AG04449 (cell line): ENCODE measurements at regions not wholly inside any gene's neighbourhood (a gene's known extent, or its start where the extent isn't known, plus 50 kb on each side); places are given as distances from the start of the nearest gene placed in this dataset.

Experiments used
- CTCF ChIA-PET: fragments of 350-600 bp; formaldehyde crosslinking; extraction: SDS; loops from one replicate; lab custom pipeline; 2021; ENCODE audit warnings: antibody characterized with exemption; lab: Yijun Ruan, JAX
- POLR2A ChIA-PET: fragments of 400-600, 350-600 bp; formaldehyde crosslinking; extraction: SDS; loops from one replicate; lab custom pipeline; 2020; ENCODE audit warnings: antibody characterized with exemption, inconsistent platforms; lab: Yijun Ruan, JAX
- DNase-seq: peaks from one replicate; pipeline ENCODE4 v3.0.0-alpha.2; 2010; ENCODE audit warnings: low read depth, low spot score
- H3K4me3 ChIP-seq: 2 replicates; pipeline ENCODE4 v1.5.1; 2011; ENCODE audit warnings: low read depth, mild to moderate bottlenecking, control low read depth, low read length
- TF ChIP-seq, protein P1 (sequence below): IDR thresholded peaks from one replicate; pipeline ENCODE4 v1.5.1; 2011; ENCODE audit warnings: mild to moderate bottlenecking, moderate library complexity, low read length, control low read depth, inconsistent platforms; ENCODE audit not compliant: insufficient read depth; ENCODE audit errors: missing control alignments

DNA sequence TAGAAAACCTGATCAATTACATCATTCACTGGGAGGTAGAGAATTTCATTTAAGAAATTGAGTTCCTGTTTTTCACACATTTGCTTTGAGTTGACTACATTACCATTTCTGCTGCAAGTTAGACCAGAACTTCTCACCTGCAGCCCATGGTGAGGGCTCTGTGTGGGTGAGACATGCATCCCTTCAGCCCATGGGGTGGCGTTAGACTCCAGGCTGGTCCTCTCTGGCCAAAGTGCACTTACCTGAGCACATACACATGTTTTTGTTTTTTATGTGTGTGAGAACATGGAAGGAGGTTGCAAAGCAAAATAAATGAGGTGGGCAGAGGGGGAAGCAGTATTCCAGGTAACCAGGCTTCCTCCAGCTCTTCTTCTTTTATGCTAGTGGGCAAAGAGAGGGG is 470.2 kb downstream of the PMP22 start:
- POLR2A ChIA-PET, result no interaction called here
- CTCF ChIA-PET, result interaction anchor here (1.3 kb wide), 1 partner anchor 131 kb away, joined by 3 read pairs; no protein-coding TSS in a partner anchor
- DNase-seq, result no peak
- H3K4me3 ChIP-seq, result no peak overlapping the region
- TF ChIP-seq, protein P1, sequence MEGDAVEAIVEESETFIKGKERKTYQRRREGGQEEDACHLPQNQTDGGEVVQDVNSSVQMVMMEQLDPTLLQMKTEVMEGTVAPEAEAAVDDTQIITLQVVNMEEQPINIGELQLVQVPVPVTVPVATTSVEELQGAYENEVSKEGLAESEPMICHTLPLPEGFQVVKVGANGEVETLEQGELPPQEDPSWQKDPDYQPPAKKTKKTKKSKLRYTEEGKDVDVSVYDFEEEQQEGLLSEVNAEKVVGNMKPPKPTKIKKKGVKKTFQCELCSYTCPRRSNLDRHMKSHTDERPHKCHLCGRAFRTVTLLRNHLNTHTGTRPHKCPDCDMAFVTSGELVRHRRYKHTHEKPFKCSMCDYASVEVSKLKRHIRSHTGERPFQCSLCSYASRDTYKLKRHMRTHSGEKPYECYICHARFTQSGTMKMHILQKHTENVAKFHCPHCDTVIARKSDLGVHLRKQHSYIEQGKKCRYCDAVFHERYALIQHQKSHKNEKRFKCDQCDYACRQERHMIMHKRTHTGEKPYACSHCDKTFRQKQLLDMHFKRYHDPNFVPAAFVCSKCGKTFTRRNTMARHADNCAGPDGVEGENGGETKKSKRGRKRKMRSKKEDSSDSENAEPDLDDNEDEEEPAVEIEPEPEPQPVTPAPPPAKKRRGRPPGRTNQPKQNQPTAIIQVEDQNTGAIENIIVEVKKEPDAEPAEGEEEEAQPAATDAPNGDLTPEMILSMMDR, result no peak

DNA sequence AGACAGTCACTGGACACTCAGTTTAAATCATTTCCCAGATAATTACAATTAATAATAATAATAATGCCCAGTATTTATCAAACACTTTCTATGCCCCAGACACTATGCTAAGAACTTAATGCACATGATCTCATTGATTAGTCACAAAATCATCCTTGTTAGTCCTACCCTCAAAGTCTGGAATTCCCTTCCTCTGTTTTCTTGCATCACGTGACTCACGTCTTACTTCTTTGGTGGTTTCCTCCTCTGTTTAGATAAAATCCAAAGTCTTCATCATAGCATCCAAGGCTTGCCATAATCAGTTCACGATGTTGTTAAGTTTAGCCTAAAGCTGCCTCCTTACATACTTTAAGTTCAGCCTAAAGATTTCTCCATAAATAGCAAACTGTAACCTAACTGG is 471.9 kb downstream of the PMP22 start:
- CTCF ChIA-PET, result interaction anchor here (1.1 kb wide), 1 partner anchor 363 kb away, joined by 3 read pairs; no protein-coding TSS in a partner anchor
- H3K4me3 ChIP-seq, result no peak overlapping the region
- TF ChIP-seq, protein P1, result no peak
- DNase-seq, result peak; percentile 72
- POLR2A ChIA-PET, result no interaction called here

DNA sequence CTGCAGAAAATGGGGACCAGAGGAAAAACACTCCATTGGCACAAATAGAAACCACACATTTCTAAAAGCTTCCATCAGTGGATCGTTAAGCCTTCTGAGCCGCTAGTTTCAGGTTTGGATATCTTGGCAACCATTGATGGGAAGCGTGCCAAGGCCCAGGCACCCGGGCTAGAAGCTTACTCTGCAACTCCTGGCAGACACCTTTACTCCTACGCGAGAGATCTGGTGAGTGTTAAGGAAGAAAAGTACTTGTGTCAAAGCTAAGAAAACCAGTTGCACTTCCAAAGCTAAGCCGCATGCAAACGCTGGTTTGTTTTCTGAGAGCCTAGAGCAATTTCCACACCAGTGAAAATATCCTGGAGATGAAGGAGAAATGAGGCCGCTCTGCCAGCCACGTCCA is 472.4 kb downstream of the PMP22 start:
- DNase-seq, result no peak
- POLR2A ChIA-PET, result no interaction called here
- H3K4me3 ChIP-seq, result no peak overlapping the region
- TF ChIP-seq, protein P1, result no peak
- CTCF ChIA-PET, result interaction anchor here (1.1 kb wide), 1 partner anchor 363 kb away, joined by 3 read pairs; no protein-coding TSS in a partner anchor

GRCh38 chr17:14791221-14791620 is 473.9 kb downstream of the PMP22 start:
- TF ChIP-seq, protein P1, result no peak
- no peak overlapping the region for H3K4me3 ChIP-seq
- CTCF ChIA-PET, result no interaction called here
- POLR2A ChIA-PET, result no interaction called here
- DNase-seq, result no peak

- H3K4me3 ChIP-seq, result no peak overlapping the region
- TF ChIP-seq, protein P1, result no peak
- ChIA-PET CTCF (no interaction called here), POLR2A (no interaction called here)
- no peak for DNase-seq
Observed at GRCh38 chr17:14790521-14790920, 474.6 kb downstream of the PMP22 start.

DNA sequence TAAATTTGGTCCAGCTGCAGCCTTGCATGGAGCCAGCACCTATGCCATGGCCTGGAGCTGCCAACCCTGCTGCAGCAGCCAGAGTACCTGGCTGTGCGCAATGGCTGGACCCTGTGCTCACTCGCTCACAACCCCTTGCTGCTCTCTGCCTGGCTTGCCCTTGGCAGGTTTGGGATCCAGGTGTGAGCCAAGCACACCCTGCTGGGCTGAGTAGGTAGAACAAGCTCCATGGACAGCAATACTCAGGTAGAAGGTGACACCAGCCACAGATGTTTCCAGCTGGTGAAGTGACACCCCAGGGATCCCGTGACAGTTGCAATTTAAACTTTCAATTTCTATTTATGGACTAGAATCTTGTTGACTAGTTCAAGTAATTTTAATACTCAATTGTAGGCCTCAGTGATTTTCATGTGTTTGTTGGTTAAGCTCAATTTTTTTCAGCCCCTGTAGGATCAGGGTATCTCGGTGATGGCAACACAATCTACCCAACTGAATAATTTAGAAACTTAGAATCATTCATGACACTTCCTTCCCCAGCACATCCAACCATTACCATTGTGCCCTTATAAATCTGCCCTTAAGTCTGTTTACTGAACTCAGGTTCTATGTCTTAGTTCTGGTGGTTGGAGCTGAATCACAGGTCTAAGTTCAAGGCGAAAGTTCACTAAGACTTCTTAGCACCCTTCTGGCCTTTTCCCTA is 480.0 kb downstream of the PMP22 start:
- no peak for DNase-seq

More for the DNA sequence above, 480.0 kb downstream of the PMP22 start:
- CTCF ChIA-PET, result interaction anchor here (1.2 to 1.5 kb wide), 2 partner anchors 11 to 13 kb away, joined by 3 read pairs; no protein-coding TSS in a partner anchor
- TF ChIP-seq, protein P1, result no peak
- POLR2A ChIA-PET, result no interaction called here
- no peak overlapping the region for H3K4me3 ChIP-seq
